GM13976 (cell line): ENCODE measurements at regions not wholly inside any gene's neighbourhood (a gene's known extent, or its start where the extent isn't known, plus 50 kb on each side); places are given as distances from the start of the nearest gene placed in this dataset.
"Not testable (repeated sequence)": the region's sequence is repeated elsewhere in the genome, so short reads cannot be mapped to it uniquely, and the experiment has no call there.

ENCODE experiments used
- DNase-seq: peaks from one replicate; pipeline ENCODE4 v3.0.0; 2012; ENCODE audit warnings: low spot score
- CTCF ChIP-seq: IDR thresholded peaks from 2 replicates; pipeline ENCODE4 v1.5.1; 2012; ENCODE audit warnings: borderline replicate concordance, mild to moderate bottlenecking; ENCODE audit not compliant: insufficient read depth; ENCODE audit errors: extremely low read depth, missing control alignments, control extremely low read depth
- in situ Hi-C: fragments of 300-500 bp; cut with MboI; formaldehyde crosslinking; loops from one replicate; pipeline ENCODE4 v1.12.0; 2022; ENCODE audit warnings: low sequenced_read_pairs, mixed read lengths, inconsistent platforms; ENCODE audit not compliant: unreplicated experiment

- DNase-seq = no peak
- TF ChIP-seq CTCF = no peak
- in situ Hi-C loops = no loop called here
Observed at GRCh38 chr1:164433818-164434170, 125.2 kb upstream of the PBX1 start.

GRCh38 chr1:164440232-164440631 is 118.8 kb upstream of the PBX1 start:
- TF ChIP-seq CTCF = no peak
- no peak for DNase-seq
- in situ Hi-C loops = no loop called here

GRCh38 chr1:164443166-164443565 is 115.8 kb upstream of the PBX1 start:
- no peak for DNase-seq
- no peak for TF ChIP-seq CTCF
- in situ Hi-C loops = no loop called here

GRCh38 chr1:164443836-164444235 is 115.1 kb upstream of the PBX1 start:
- DNase-seq = no peak
- in situ Hi-C loops = no loop called here
- no peak for TF ChIP-seq CTCF

- in situ Hi-C loops = no loop called here
- TF ChIP-seq CTCF = no peak
- no peak for DNase-seq
Observed at GRCh38 chr1:164446020-164446419, 113.0 kb upstream of the PBX1 start.

- in situ Hi-C loops = no loop called here
- TF ChIP-seq CTCF = no peak
- DNase-seq = no peak
Observed at GRCh38 chr1:164452549-164452948, 106.4 kb upstream of the PBX1 start.

GRCh38 chr1:164456272-164456671 is 102.7 kb upstream of the PBX1 start:
- TF ChIP-seq CTCF = no peak
- DNase-seq = no peak
- in situ Hi-C loops = no loop called here

GRCh38 chr1:164459176-164459575 is 99.8 kb upstream of the PBX1 start:
- in situ Hi-C loops, DNase-seq: not testable (repeated sequence)
